Hepatocyte (in vitro differentiated cells): ENCODE measurements at regions not wholly inside any gene's neighbourhood (a gene's known extent, or its start where the extent isn't known, plus 50 kb on each side); places are given as distances from the start of the nearest gene placed in this dataset.

Experiments used
- EZH2 ChIP-seq: fragments of 200-600 bp; sonication (generic); IDR thresholded peaks from 2 replicates; pipeline ENCODE4 v1.6.1; 2016; ENCODE audit warnings: antibody characterized with exemption, mild to moderate bottlenecking, borderline replicate concordance
- EZH2phosphoT487 ChIP-seq: fragments of 200-600 bp; sonication (generic); IDR thresholded peaks from one replicate; pipeline ENCODE4 v1.6.1; 2018; ENCODE audit warnings: antibody characterized with exemption, mild to moderate bottlenecking, low read depth, moderate library complexity; ENCODE audit not compliant: unreplicated experiment, severe bottlenecking
- TF ChIP-seq, protein P1 (sequence below): fragments of 200-600 bp; sonication (generic); IDR thresholded peaks from 2 replicates; pipeline ENCODE4 v1.5.1; 2016; ENCODE audit warnings: antibody characterized with exemption, mild to moderate bottlenecking; ENCODE audit not compliant: poor library complexity

GRCh38 chr13:31064636-31065035, 97.1 kb downstream of the HSPH1 start:
- TF ChIP-seq, protein P1, sequence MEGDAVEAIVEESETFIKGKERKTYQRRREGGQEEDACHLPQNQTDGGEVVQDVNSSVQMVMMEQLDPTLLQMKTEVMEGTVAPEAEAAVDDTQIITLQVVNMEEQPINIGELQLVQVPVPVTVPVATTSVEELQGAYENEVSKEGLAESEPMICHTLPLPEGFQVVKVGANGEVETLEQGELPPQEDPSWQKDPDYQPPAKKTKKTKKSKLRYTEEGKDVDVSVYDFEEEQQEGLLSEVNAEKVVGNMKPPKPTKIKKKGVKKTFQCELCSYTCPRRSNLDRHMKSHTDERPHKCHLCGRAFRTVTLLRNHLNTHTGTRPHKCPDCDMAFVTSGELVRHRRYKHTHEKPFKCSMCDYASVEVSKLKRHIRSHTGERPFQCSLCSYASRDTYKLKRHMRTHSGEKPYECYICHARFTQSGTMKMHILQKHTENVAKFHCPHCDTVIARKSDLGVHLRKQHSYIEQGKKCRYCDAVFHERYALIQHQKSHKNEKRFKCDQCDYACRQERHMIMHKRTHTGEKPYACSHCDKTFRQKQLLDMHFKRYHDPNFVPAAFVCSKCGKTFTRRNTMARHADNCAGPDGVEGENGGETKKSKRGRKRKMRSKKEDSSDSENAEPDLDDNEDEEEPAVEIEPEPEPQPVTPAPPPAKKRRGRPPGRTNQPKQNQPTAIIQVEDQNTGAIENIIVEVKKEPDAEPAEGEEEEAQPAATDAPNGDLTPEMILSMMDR = no peak
- no peak for TF ChIP-seq EZH2
- no peak for TF ChIP-seq EZH2phosphoT487
